Caco-2 (cell line): ENCODE measurements at regions not wholly inside any gene's neighbourhood (a gene's known extent, or its start where the extent isn't known, plus 50 kb on each side); places are given as distances from the start of the nearest gene placed in this dataset.
"Not testable (repeated sequence)": the region's sequence is repeated elsewhere in the genome, so short reads cannot be mapped to it uniquely, and the experiment has no call there.

ENCODE experiments used
- BruUV-seq: library from RNA; stranded (reverse); fragments of 400-500 nt; replicated peaks from 2 replicates; lab custom pipeline; 2021; lab: Mats Ljungman, UMichigan
- CTCF ChIA-PET: fragments of 300-600 bp; sonication (Branson Sonifier 250); formaldehyde crosslinking; loops from one replicate; lab custom pipeline; 2022; ENCODE audit warnings: antibody characterized with exemption; lab: Charles Lee
- POLR2A ChIA-PET: fragments of 300-600 bp; sonication (Branson Sonifier 250); formaldehyde crosslinking; loops from one replicate; lab custom pipeline; 2022; ENCODE audit warnings: antibody characterized with exemption; lab: Charles Lee
- DNase-seq, 2 experiments: peaks; one replicate each; pipeline versions ENCODE4 v3.0.0 to v3.0.0-alpha.2; 2020 to 2022
- H3K27me3 ChIP-seq: replicated peaks from 2 replicates; pipeline ENCODE4 v1.6.0; 2011; ENCODE audit warnings: low read length; ENCODE audit not compliant: control insufficient read depth, insufficient read depth
- H3K36me3 ChIP-seq: 2 replicates; pipeline ENCODE4 v1.5.1; 2011; ENCODE audit warnings: low read length; ENCODE audit not compliant: control insufficient read depth, insufficient read depth
- H3K4me1 ChIP-seq: fragments of 250-450 bp; sonication (Bioruptor Pico); 2 replicates; pipeline ENCODE4 v1.5.1; 2020; ENCODE audit warnings: mild to moderate bottlenecking
- H3K4me3 ChIP-seq: 2 replicates; pipeline ENCODE4 v1.5.1; 2011; ENCODE audit warnings: low read depth, mild to moderate bottlenecking, control low read depth, low read length
- H3K9me3 ChIP-seq: fragments of 250-450 bp; sonication (Bioruptor Pico); 2 replicates; pipeline ENCODE4 v1.5.1; 2020; ENCODE audit warnings: mild to moderate bottlenecking, moderate library complexity
- H3K27ac Mint-ChIP-seq: one replicate; pipeline ENCODE4 v1.8.0; 2022; ENCODE audit warnings: mixed read lengths; ENCODE audit not compliant: unreplicated experiment
- H3K27me3 Mint-ChIP-seq: one replicate; pipeline ENCODE4 v1.8.0; 2022; ENCODE audit warnings: mixed read lengths; ENCODE audit not compliant: insufficient read depth, unreplicated experiment
- H3K36me3 Mint-ChIP-seq: one replicate; pipeline ENCODE4 v1.8.0; 2022; ENCODE audit warnings: mild to moderate bottlenecking, mixed read lengths; ENCODE audit not compliant: insufficient read depth, unreplicated experiment
- H3K4me1 Mint-ChIP-seq: one replicate; pipeline ENCODE4 v1.8.0; 2022; ENCODE audit warnings: low read depth, mixed read lengths; ENCODE audit not compliant: unreplicated experiment
- H3K4me3 Mint-ChIP-seq: one replicate; pipeline ENCODE4 v1.8.0; 2022; ENCODE audit warnings: mild to moderate bottlenecking, moderate library complexity, mixed read lengths; ENCODE audit not compliant: unreplicated experiment
- H3K9me3 Mint-ChIP-seq: one replicate; pipeline ENCODE4 v1.8.0; 2022; ENCODE audit warnings: mixed read lengths; ENCODE audit not compliant: unreplicated experiment
- intact Hi-C: fragments of 100-400 bp; cut with micrococcal nuclease; formaldehyde crosslinking; loops from one replicate; pipeline ENCODE4 v1.10.0; 2022; ENCODE audit not compliant: unreplicated experiment
- TF ChIP-seq, protein P1 (sequence below), 2 experiments: fragments of 200-600 bp in 1 of 2; IDR thresholded peaks; 1 replicate in 1 of 2; 2 replicates in 1 of 2; pipeline versions ENCODE4 v1.5.1 to v1.8.0; 2011 to 2022; ENCODE audit warnings: antibody characterized with exemption in 1 of 2, control low read depth in 1 of 2, inconsistent platforms in 1 of 2, low read depth in 1 of 2, low read length in 1 of 2, mild to moderate bottlenecking in 1 of 2, moderate library complexity in 1 of 2; ENCODE audit not compliant: insufficient read depth in 1 of 2, severe bottlenecking in 1 of 2, unreplicated experiment in 1 of 2

DNA sequence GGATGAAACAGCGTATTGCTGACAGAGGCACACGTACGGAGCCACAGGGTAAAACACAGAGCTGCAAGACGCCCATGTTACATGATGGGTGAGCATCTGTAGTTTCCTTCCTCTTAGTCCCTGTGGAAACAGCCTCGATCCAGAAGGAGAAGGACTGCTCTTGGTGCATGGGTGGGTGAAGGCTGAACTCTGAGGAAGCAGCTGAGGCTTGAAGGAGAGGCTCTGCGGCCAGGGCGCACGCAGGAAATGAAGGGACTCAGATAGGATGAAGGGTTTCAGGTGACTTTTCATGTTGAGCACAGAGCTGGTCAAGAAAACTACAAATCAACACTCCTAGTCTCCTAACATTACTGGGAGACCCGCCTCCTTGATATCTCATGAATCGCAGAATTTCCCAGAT is 65.7 kb upstream of the ADA2 start:
- no peaks in the 10 kb centered on the region for H3K9me3 ChIP-seq
- intact Hi-C loops: no loop called here
- POLR2A ChIA-PET: no interaction called here
- H3K36me3 ChIP-seq: no peaks in the 10 kb centered on the region
- no peaks in the 10 kb centered on the region; the same call in 1 of the 2 replicates for H3K27me3 ChIP-seq
- Mint-ChIP-seq H3K36me3 (no peaks in the 10 kb centered on the region), H3K9me3 (no peaks in the 10 kb centered on the region), H3K4me1 (no peaks in the 10 kb centered on the region), H3K27ac (no peak overlapping the region), H3K27me3 (peaks cover 9% of the 10 kb centered on the region), H3K4me3 (no peak overlapping the region)
- no peak overlapping the region for H3K4me3 ChIP-seq
- CTCF ChIA-PET: interaction anchor here (0.9 kb wide), 1 partner anchor 140 kb away, joined by 3 read pairs; no protein-coding TSS in a partner anchor
- TF ChIP-seq, protein P1, sequence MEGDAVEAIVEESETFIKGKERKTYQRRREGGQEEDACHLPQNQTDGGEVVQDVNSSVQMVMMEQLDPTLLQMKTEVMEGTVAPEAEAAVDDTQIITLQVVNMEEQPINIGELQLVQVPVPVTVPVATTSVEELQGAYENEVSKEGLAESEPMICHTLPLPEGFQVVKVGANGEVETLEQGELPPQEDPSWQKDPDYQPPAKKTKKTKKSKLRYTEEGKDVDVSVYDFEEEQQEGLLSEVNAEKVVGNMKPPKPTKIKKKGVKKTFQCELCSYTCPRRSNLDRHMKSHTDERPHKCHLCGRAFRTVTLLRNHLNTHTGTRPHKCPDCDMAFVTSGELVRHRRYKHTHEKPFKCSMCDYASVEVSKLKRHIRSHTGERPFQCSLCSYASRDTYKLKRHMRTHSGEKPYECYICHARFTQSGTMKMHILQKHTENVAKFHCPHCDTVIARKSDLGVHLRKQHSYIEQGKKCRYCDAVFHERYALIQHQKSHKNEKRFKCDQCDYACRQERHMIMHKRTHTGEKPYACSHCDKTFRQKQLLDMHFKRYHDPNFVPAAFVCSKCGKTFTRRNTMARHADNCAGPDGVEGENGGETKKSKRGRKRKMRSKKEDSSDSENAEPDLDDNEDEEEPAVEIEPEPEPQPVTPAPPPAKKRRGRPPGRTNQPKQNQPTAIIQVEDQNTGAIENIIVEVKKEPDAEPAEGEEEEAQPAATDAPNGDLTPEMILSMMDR (IDR thresholded peaks at IDR 0.05; ENCODE audit: insufficient read depth in 1 of 2, low read depth in 1 of 2, low read length in 1 of 2, severe bottlenecking in 1 of 2, unreplicated experiment in 1 of 2): no peak
- no TSS peak for BruUV-seq
- no peak for DNase-seq
- no peaks in the 10 kb centered on the region for H3K4me1 ChIP-seq

DNA sequence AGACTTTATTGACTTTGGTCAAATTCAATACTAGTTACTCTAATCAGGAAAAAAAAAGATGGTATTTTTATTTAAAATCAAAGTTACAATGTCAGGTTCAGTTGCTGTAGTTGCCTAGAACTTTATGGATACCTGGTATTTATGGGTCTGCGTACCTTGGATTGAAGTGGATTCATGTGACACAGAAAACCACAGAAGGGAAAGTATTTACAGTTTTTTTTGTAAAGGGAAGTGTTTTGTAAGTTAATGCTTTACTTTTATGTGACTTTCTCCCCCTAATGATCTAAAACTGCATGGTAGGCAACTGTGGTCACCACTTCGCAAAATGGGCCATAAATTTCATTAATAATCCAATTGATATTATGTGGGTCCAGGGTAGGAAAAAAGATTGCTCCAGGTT is 65.2 kb upstream of the ADA2 start:
- H3K27ac Mint-ChIP-seq: no peak overlapping the region
- no peaks in the 10 kb centered on the region for H3K4me1 Mint-ChIP-seq
- intact Hi-C loops: no loop called here
- H3K4me1 ChIP-seq: no peaks in the 10 kb centered on the region
- H3K27me3 Mint-ChIP-seq: peaks cover 9% of the 10 kb centered on the region
- no peak overlapping the region for H3K4me3 Mint-ChIP-seq
- ChIA-PET POLR2A (no interaction called here), CTCF (interaction anchor here (0.9 kb wide), 1 partner anchor 140 kb away, joined by 3 read pairs; no protein-coding TSS in a partner anchor)
- H3K27me3 ChIP-seq: no peaks in the 10 kb centered on the region; the same call in 1 of the 2 replicates
- no peaks in the 10 kb centered on the region for H3K36me3 ChIP-seq
- DNase-seq: no peak
- H3K9me3 Mint-ChIP-seq: no peaks in the 10 kb centered on the region
- no peaks in the 10 kb centered on the region for H3K9me3 ChIP-seq
- BruUV-seq: no TSS peak
- no peak overlapping the region for H3K4me3 ChIP-seq
- TF ChIP-seq, protein P1 (IDR thresholded peaks at IDR 0.05; ENCODE audit: insufficient read depth in 1 of 2, low read depth in 1 of 2, low read length in 1 of 2, severe bottlenecking in 1 of 2, unreplicated experiment in 1 of 2): no peak
- H3K36me3 Mint-ChIP-seq: no peaks in the 10 kb centered on the region

DNA sequence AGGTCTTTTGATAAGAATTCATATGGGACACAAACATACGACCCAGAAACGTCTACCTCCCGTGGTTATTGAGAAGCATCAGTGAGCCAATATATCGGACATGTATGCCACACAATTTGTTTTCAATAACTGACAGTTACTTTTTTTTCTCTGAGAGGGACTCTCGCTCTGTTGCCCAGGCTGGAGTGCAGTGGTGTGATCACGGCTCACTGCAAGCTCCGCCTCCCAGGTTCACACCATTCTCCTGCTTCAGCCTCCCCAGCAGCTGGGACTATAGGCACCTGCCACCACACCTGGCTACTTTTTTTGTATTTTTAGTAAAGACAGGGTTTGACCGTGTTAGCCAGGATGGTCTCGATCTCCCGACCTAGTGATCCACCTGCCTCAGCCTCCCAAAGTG is 64.6 kb upstream of the ADA2 start:
- H3K36me3 Mint-ChIP-seq, CTCF ChIA-PET, H3K27me3 ChIP-seq, H3K4me3 ChIP-seq, H3K9me3 ChIP-seq, H3K4me3 Mint-ChIP-seq, H3K4me1 Mint-ChIP-seq, H3K9me3 Mint-ChIP-seq, H3K36me3 ChIP-seq, POLR2A ChIA-PET, H3K4me1 ChIP-seq, BruUV-seq, H3K27ac Mint-ChIP-seq, intact Hi-C loops, DNase-seq, H3K27me3 Mint-ChIP-seq: not testable (repeated sequence)

DNA sequence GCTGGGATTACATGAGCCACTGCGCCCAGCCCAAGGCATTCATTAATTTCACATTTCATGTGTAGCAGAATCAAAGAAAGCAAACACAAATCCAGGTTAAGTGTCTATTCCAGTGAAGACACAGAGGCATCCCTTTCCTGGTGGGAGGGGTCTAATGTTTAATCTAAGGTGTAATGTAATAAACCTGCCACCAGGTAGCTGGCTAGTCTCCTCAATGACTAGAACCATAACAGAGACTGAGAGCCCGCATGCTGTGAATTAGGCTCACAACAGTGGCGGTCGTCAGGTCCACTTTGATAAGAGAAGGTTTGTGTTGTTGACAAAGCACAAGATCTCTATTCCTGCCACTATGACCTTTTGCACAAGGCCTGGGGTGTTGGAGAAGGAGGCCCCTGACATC is 64.2 kb upstream of the ADA2 start:
- Histone ChIP-seq H3K27me3 (no peaks in the 10 kb centered on the region; the same call in 1 of the 2 replicates), H3K4me3 (no peak overlapping the region), H3K9me3 (no peaks in the 10 kb centered on the region), H3K4me1 (no peaks in the 10 kb centered on the region), H3K36me3 (no peaks in the 10 kb centered on the region)
- TF ChIP-seq, protein P1 (IDR thresholded peaks at IDR 0.05; ENCODE audit: insufficient read depth in 1 of 2, low read depth in 1 of 2, low read length in 1 of 2, severe bottlenecking in 1 of 2, unreplicated experiment in 1 of 2): no peak
- Mint-ChIP-seq H3K4me1 (no peaks in the 10 kb centered on the region), H3K36me3 (no peaks in the 10 kb centered on the region), H3K4me3 (no peak overlapping the region), H3K27ac (no peak overlapping the region), H3K9me3 (no peaks in the 10 kb centered on the region), H3K27me3 (peaks cover 7% of the 10 kb centered on the region)
- no peak for DNase-seq
- ChIA-PET POLR2A (no interaction called here), CTCF (no interaction called here)
- BruUV-seq: no TSS peak
- intact Hi-C loops: no loop called here
